H1 (cell line): ENCODE measurements at regions not wholly inside any gene's neighbourhood (a gene's known extent, or its start where the extent isn't known, plus 50 kb on each side); places are given as distances from the start of the nearest gene placed in this dataset.

Experiments used
- CTCF ChIA-PET: fragments of 300-600 bp; sonication (Branson Sonifier 250); formaldehyde crosslinking; loops from one replicate; lab custom pipeline; 2021; ENCODE audit not compliant: partially characterized antibody; lab: Charles Lee
- POLR2A ChIA-PET: fragments of 300-600 bp; sonication (Branson Sonifier 250); formaldehyde crosslinking; loops from one replicate; lab custom pipeline; 2021; ENCODE audit warnings: inconsistent platforms; ENCODE audit not compliant: partially characterized antibody; lab: Charles Lee
- DNase-seq, 2 experiments: peaks; one replicate each; pipeline versions ENCODE4 v3.0.0 to v3.0.0-alpha.2; 2010 to 2022; ENCODE audit warnings: low spot score in 2 of 2, low read depth in 1 of 2, mixed read lengths in 1 of 2
- FAIRE-seq: peaks from 2 replicates; lab custom pipeline; 2011; peaks lifted over from hg19 to GRCh38; lab: Jason Lieb, UNC
- H2AFZ ChIP-seq: 2 replicates; pipeline ENCODE4 v1.8.1; 2012; ENCODE audit warnings: low read length, inconsistent platforms
- H2AK5ac ChIP-seq: 2 replicates; pipeline ENCODE4 v1.6.1; 2013; ENCODE audit warnings: low read depth, low read length
- H2BK120ac ChIP-seq: replicated peaks from 2 replicates; pipeline ENCODE3; 2013; ENCODE audit warnings: low read depth, low read length, inconsistent platforms
- H2BK12ac ChIP-seq: 2 replicates; pipeline ENCODE4 v1.6.1; 2013; ENCODE audit warnings: low read depth, low read length
- H2BK15ac ChIP-seq: 2 replicates; pipeline ENCODE4 v1.6.1; 2013; ENCODE audit warnings: low read length
- H2BK20ac ChIP-seq: 2 replicates; pipeline ENCODE4 v1.6.1; 2013; ENCODE audit warnings: low read length
- H2BK5ac ChIP-seq: 2 replicates; pipeline ENCODE4 v1.6.1; 2013; ENCODE audit warnings: low read depth, low read length
- H3K14ac ChIP-seq: 2 replicates; pipeline ENCODE4 v1.6.1; 2013; ENCODE audit warnings: inconsistent platforms; ENCODE audit not compliant: insufficient read length
- H3K18ac ChIP-seq: 2 replicates; pipeline ENCODE4 v1.6.1; 2013; ENCODE audit warnings: low read length; ENCODE audit errors: extremely low read depth
- H3K23ac ChIP-seq: 2 replicates; pipeline ENCODE4 v1.6.1; 2013; ENCODE audit warnings: inconsistent platforms; ENCODE audit not compliant: insufficient read length
- H3K23me2 ChIP-seq: 2 replicates; pipeline ENCODE4 v1.6.1; 2013; ENCODE audit warnings: low read depth, low read length
- H3K27ac ChIP-seq: 2 replicates; pipeline ENCODE4 v1.6.1; 2011; ENCODE audit warnings: low read depth, low read length, inconsistent platforms
- H3K27me3 ChIP-seq, 4 experiments: replicated peaks in 1 of 4; 1 replicate in 1 of 4; 2 replicates in 3 of 4; pipeline versions ENCODE4 v1.6.1 to v1.8.1; 2011 to 2013; ENCODE audit warnings: low read length in 3 of 4, mild to moderate bottlenecking in 3 of 4, inconsistent platforms in 2 of 4, mixed read lengths in 2 of 4, moderate library complexity in 1 of 4; ENCODE audit not compliant: control insufficient read depth in 3 of 4, insufficient read depth in 3 of 4; ENCODE audit errors: extremely low read depth in 1 of 4
- H3K36me3 ChIP-seq, 4 experiments: 2 replicates each; pipeline versions ENCODE4 v1.6.1 to v1.8.1; 2011 to 2013; ENCODE audit warnings: mild to moderate bottlenecking in 4 of 4, low read length in 3 of 4, moderate library complexity in 2 of 4, control low read depth in 1 of 4, inconsistent platforms in 1 of 4; ENCODE audit not compliant: insufficient read depth in 4 of 4, control insufficient read depth in 2 of 4
- H3K4ac ChIP-seq: replicated peaks from 2 replicates; pipeline ENCODE3; 2013; ENCODE audit warnings: low read length, low read depth, mixed read lengths, inconsistent platforms; ENCODE audit not compliant: insufficient read length
- H3K4me1 ChIP-seq, 4 experiments: replicated peaks in 1 of 4; 1 replicate in 1 of 4; 2 replicates in 3 of 4; pipeline versions ENCODE4 v1.6.1 to v1.8.1; 2011 to 2013; ENCODE audit warnings: low read length in 3 of 4, inconsistent platforms in 2 of 4, mixed read lengths in 1 of 4; ENCODE audit not compliant: insufficient read depth in 4 of 4, control insufficient read depth in 3 of 4
- H3K4me2 ChIP-seq, 2 experiments: 2 replicates each; pipeline versions ENCODE4 v1.6.1 to v1.8.1; 2011 to 2013; ENCODE audit warnings: low read depth in 2 of 2, low read length in 2 of 2, control low read depth in 1 of 2, inconsistent platforms in 1 of 2, mild to moderate bottlenecking in 1 of 2; ENCODE audit not compliant: insufficient read depth in 1 of 2
- H3K4me3 ChIP-seq, 4 experiments: fragments of 200-600, 300-600 bp in 1 of 4; sonication (generic), shearing (Covaris generic), sonication (Bioruptor Twin) in 1 of 4; 2 replicates each; pipeline versions ENCODE4 v1.5.1 to v1.8.1; 2011 to 2016; ENCODE audit warnings: low read length in 4 of 4, low read depth in 3 of 4, control low read depth in 2 of 4, inconsistent platforms in 2 of 4, mild to moderate bottlenecking in 2 of 4, mixed read lengths in 1 of 4, moderate library complexity in 1 of 4; ENCODE audit not compliant: insufficient read depth in 2 of 4; ENCODE audit errors: extremely low read depth in 1 of 4
- H3K56ac ChIP-seq: replicated peaks from 2 replicates; pipeline ENCODE3; 2013; ENCODE audit warnings: low read depth, mild to moderate bottlenecking, mixed read lengths, low read length, inconsistent platforms; ENCODE audit not compliant: insufficient read length
- H3K79me1 ChIP-seq: 2 replicates; pipeline ENCODE4 v1.6.1; 2013; ENCODE audit warnings: low read depth, low read length, control low read depth
- H3K79me2 ChIP-seq, 2 experiments: 2 replicates each; pipeline versions ENCODE4 v1.6.1 to v1.8.1; 2012 to 2013; ENCODE audit warnings: low read length in 2 of 2, mild to moderate bottlenecking in 2 of 2, inconsistent platforms in 1 of 2; ENCODE audit not compliant: insufficient read depth in 2 of 2, control insufficient read depth in 1 of 2
- H3K9ac ChIP-seq, 4 experiments: replicated peaks in 1 of 4; 1 replicate in 1 of 4; 2 replicates in 3 of 4; pipeline versions ENCODE4 v1.6.1 to v1.8.1; 2011 to 2013; ENCODE audit warnings: low read depth in 3 of 4, low read length in 3 of 4, control low read depth in 2 of 4, mild to moderate bottlenecking in 2 of 4, moderate library complexity in 2 of 4, inconsistent platforms in 1 of 4; ENCODE audit errors: extremely low read depth in 1 of 4
- H3K9me3 ChIP-seq, 2 experiments: 2 replicates each; pipeline versions ENCODE4 v1.6.1 to v1.8.1; 2012 to 2013; ENCODE audit warnings: mild to moderate bottlenecking in 2 of 2, moderate library complexity in 2 of 2, control low read depth in 1 of 2, inconsistent platforms in 1 of 2, low read depth in 1 of 2, low read length in 1 of 2, mixed read lengths in 1 of 2; ENCODE audit not compliant: insufficient read depth in 2 of 2
- H4K20me1 ChIP-seq, 2 experiments: replicated peaks in 1 of 2; 2 replicates each; pipeline versions ENCODE3 to v1.8.1; 2011 to 2013; ENCODE audit warnings: inconsistent platforms in 2 of 2, low read length in 2 of 2, mild to moderate bottlenecking in 1 of 2; ENCODE audit not compliant: insufficient read depth in 2 of 2, control insufficient read depth in 1 of 2
- H4K5ac ChIP-seq: 2 replicates; pipeline ENCODE4 v1.6.1; 2013; ENCODE audit warnings: low read length, low read depth, mixed read lengths, inconsistent platforms; ENCODE audit not compliant: insufficient read length
- H4K8ac ChIP-seq: 2 replicates; pipeline ENCODE4 v1.8.0; 2013; ENCODE audit warnings: mild to moderate bottlenecking, moderate library complexity, low read length, inconsistent platforms; ENCODE audit not compliant: insufficient read depth; ENCODE audit errors: extremely low read depth
- H4K91ac ChIP-seq: replicated peaks from 2 replicates; pipeline ENCODE3; 2013; ENCODE audit warnings: low read length, mixed read lengths, inconsistent platforms; ENCODE audit not compliant: insufficient read length
- CBX5 ChIP-seq: fragments of 300-800, 300-1000 bp; sonication (generic); IDR thresholded peaks from 2 replicates; pipeline ENCODE4 v1.7.1; 2016; ENCODE audit warnings: antibody characterized with exemption, low read length, low read depth
- CHD2 ChIP-seq: IDR thresholded peaks from 2 replicates; pipeline ENCODE4 v1.6.1; 2012; ENCODE audit warnings: low read length, improper control_type of control experiment
- EZH2 ChIP-seq: fragments of 200-600 bp; sonication (generic); IDR thresholded peaks from 2 replicates; pipeline ENCODE4 v1.7.1; 2012; ENCODE audit warnings: low read depth, mild to moderate bottlenecking, moderate library complexity, low read length, inconsistent platforms; ENCODE audit not compliant: severe bottlenecking
- GABPA ChIP-seq: IDR thresholded peaks from 2 replicates; pipeline ENCODE4 v1.6.1; 2011; ENCODE audit warnings: mild to moderate bottlenecking, low read length, moderate library complexity, borderline replicate concordance; ENCODE audit not compliant: insufficient read depth
- HDAC6 ChIP-seq: IDR thresholded peaks from one replicate; pipeline ENCODE4 v1.7.1; 2012; ENCODE audit warnings: low read depth, mild to moderate bottlenecking, inconsistent platforms, low read length, moderate library complexity
- JUN ChIP-seq: IDR thresholded peaks from 2 replicates; pipeline ENCODE4 v1.6.1; 2011; ENCODE audit warnings: low read depth, mild to moderate bottlenecking, improper control_type of control experiment, low read length
- PHF8 ChIP-seq: fragments of 200-600 bp; sonication (generic); conservative IDR thresholded peaks from 2 replicates; pipeline ENCODE4 v1.7.1; 2012; ENCODE audit warnings: low read depth, mild to moderate bottlenecking, inconsistent platforms, low read length, moderate library complexity
- RAD21 ChIP-seq, 2 experiments: IDR thresholded peaks in 1 of 2; conservative IDR thresholded peaks in 1 of 2; 2 replicates each; pipeline ENCODE4 v1.6.1; 2011; ENCODE audit warnings: low read depth in 2 of 2, low read length in 2 of 2, improper control_type of control experiment in 1 of 2, inconsistent platforms in 1 of 2, mild to moderate bottlenecking in 1 of 2, moderate library complexity in 1 of 2
- SIRT6 ChIP-seq: IDR thresholded peaks from one replicate; pipeline ENCODE4 v1.7.1; 2012; ENCODE audit warnings: low read length, inconsistent platforms
- SP1 ChIP-seq: IDR thresholded peaks from 2 replicates; pipeline ENCODE4 v1.6.1; 2011; ENCODE audit warnings: low read depth, low read length
- SP4 ChIP-seq: IDR thresholded peaks from 2 replicates; pipeline ENCODE4 v1.6.1; 2012; ENCODE audit warnings: low read length, inconsistent platforms
- TEAD4 ChIP-seq: IDR thresholded peaks from 2 replicates; pipeline ENCODE4 v1.6.1; 2012; ENCODE audit warnings: low read depth, low read length, inconsistent platforms, mixed read lengths
- WGBS, 2 experiments: shearing (Covaris generic) in 1 of 2; methylation state at CpG; one replicate each; pipeline versions ENCODE4 v1.1.6 to v1.1.7; 2013 to 2015; ENCODE audit warnings: low lambda C conversion rate in 2 of 2, mixed read lengths in 2 of 2, inconsistent platforms in 1 of 2, low coverage in 1 of 2, missing lambda C conversion rate in 1 of 2; ENCODE audit not compliant: insufficient replicate concordance in 2 of 2, insufficient coverage in 1 of 2, insufficient read length in 1 of 2; ENCODE audit errors: extremely low coverage in 1 of 2, missing lambda C conversion rate in 1 of 2; 5-methylcytosine and 5-hydroxymethylcytosine counted together
- TF ChIP-seq, protein P1 (sequence below): IDR thresholded peaks from 2 replicates; pipeline ENCODE4 v1.6.1; 2012; ENCODE audit warnings: inconsistent platforms

DNA sequence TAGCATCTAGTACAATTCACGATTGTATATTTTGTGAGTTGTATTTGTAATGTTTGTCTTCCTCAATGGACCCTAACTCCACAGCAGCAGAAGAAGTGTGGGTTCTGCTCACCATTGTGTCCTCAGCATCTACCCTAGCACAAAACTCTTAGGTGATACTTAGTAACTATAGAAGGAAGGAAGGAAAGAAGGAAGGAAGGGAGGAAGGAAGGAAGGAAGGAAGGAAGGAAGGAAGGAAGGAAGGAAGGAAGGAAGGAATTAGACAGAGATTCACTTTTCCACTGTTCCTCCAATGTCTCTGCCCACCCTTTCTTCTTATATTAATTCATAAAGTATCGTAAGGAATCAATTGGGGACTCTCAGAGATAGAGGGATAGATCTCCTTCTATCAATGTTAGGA lies 288.2 kb downstream of the NFIB start:
- ChIA-PET POLR2A (no interaction called here), CTCF (interaction anchor here (1.9 kb wide), 1 partner anchor 598 kb away, joined by 5 read pairs; no protein-coding TSS in a partner anchor)
- no peak overlapping the region for H3K27ac ChIP-seq

More for the DNA sequence above, 288.2 kb downstream of the NFIB start:
- Histone ChIP-seq H2BK15ac (no peak overlapping the region), H4K8ac (no peak overlapping the region), H2BK12ac (no peak overlapping the region), H4K91ac (no peak overlapping the region), H3K9me3 (no peaks in the 10 kb centered on the region), H2BK120ac (no peak overlapping the region), H3K36me3 (no peaks in the 10 kb centered on the region), H2BK20ac (no peak overlapping the region), H3K18ac (no peak overlapping the region), H2BK5ac (no peak overlapping the region), H3K79me2 (no peaks in the 10 kb centered on the region), H3K4me3 (no peak overlapping the region), H3K56ac (peak overlapping the region; percentile 61), H4K5ac (no peak overlapping the region), H3K23ac (no peak overlapping the region), H3K23me2 (no peaks in the 10 kb centered on the region; the same call in 1 of the 2 replicates), H3K27me3 (no peaks in the 10 kb centered on the region), H3K79me1 (no peaks in the 10 kb centered on the region), H3K4me2 (no peak overlapping the region), H3K14ac (no peak overlapping the region), H4K20me1 (no peaks in the 10 kb centered on the region), H2AFZ (no peak overlapping the region), H3K4me1 (no peaks in the 10 kb centered on the region; a peak in 3 of 7 replicates), H2AK5ac (no peak overlapping the region), H3K4ac (no peak overlapping the region), H3K9ac (no peak overlapping the region)
- FAIRE-seq (no peak), DNase-seq (no peak)
- WGBS, 2 experiments, result 47% methylated on average over 2 of the region's 2 CpGs; no CpG with 5 or more reads in 1 of the 2 experiments
- TF ChIP-seq PHF8 (no peak), SP1 (no peak), EZH2 (no peak), TEAD4 (no peak), SIRT6 (no peak), HDAC6 (no peak), JUN (no peak), SP4 (no peak), CHD2 (no peak), GABPA (no peak), CBX5 (no peak), RAD21 (IDR thresholded peaks at IDR 0.05 in 1 of 2, conservative IDR thresholded peaks at IDR 0.05 in 1 of 2; ENCODE audit: low read depth in 2 of 2, low read length in 2 of 2) (no peak)
- TF ChIP-seq, protein P1, sequence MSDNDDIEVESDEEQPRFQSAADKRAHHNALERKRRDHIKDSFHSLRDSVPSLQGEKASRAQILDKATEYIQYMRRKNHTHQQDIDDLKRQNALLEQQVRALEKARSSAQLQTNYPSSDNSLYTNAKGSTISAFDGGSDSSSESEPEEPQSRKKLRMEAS, result no peak
